PFSK-1 (cell line): ENCODE measurements at regions not wholly inside any gene's neighbourhood (a gene's known extent, or its start where the extent isn't known, plus 50 kb on each side); places are given as distances from the start of the nearest gene placed in this dataset.

Source experiments
- FOXP2 ChIP-seq: optimal IDR thresholded peaks from 2 replicates; pipeline ENCODE3; 2011; ENCODE audit warnings: borderline replicate concordance, control low read depth, inconsistent platforms; ENCODE audit not compliant: insufficient read depth; ENCODE audit errors: extremely low read length, extremely low read depth
- POLR2AphosphoS5 ChIP-seq: IDR thresholded peaks from 2 replicates; pipeline ENCODE4 v1.6.1; 2012; ENCODE audit warnings: low read depth, mild to moderate bottlenecking, control low read depth, low read length, moderate library complexity
- REST ChIP-seq, 2 experiments: IDR thresholded peaks; 2 replicates each; pipeline versions ENCODE4 v1.6.1 to v1.8.0; 2011 to 2012; ENCODE audit warnings: low read depth in 2 of 2, low read length in 2 of 2, control low read depth in 1 of 2, inconsistent platforms in 1 of 2, mild to moderate bottlenecking in 1 of 2, moderate library complexity in 1 of 2; ENCODE audit not compliant: insufficient read depth in 1 of 2
- SIN3A ChIP-seq: IDR thresholded peaks from 2 replicates; pipeline ENCODE4 v1.6.1; 2012; ENCODE audit warnings: mild to moderate bottlenecking, low read length, moderate library complexity, borderline replicate concordance; ENCODE audit not compliant: insufficient read depth
- TAF1 ChIP-seq: IDR thresholded peaks from 2 replicates; pipeline ENCODE4 v1.6.1; 2012; ENCODE audit warnings: low read length, control low read depth, borderline replicate concordance; ENCODE audit not compliant: insufficient read depth

GRCh38 chr3:77746892-77747291 lies 707.0 kb downstream of the ROBO2 start:
- no peak for TF ChIP-seq FOXP2

- no peak for TF ChIP-seq REST (IDR thresholded peaks at IDR 0.05; ENCODE audit: insufficient read depth in 1 of 2, low read depth in 2 of 2, low read length in 2 of 2)
- TF ChIP-seq FOXP2 = no peak
- TF ChIP-seq SIN3A = no peak
- TF ChIP-seq POLR2AphosphoS5 = no peak
- no peak for TF ChIP-seq TAF1
Measured at GRCh38 chr3:77772459-77772858, 732.6 kb downstream of the ROBO2 start.

GRCh38 chr3:77773084-77773483 lies 733.2 kb downstream of the ROBO2 start:
- TF ChIP-seq FOXP2 = no peak
- no peak for TF ChIP-seq REST (IDR thresholded peaks at IDR 0.05; ENCODE audit: insufficient read depth in 1 of 2, low read depth in 2 of 2, low read length in 2 of 2)
- no peak for TF ChIP-seq POLR2AphosphoS5
- no peak for TF ChIP-seq SIN3A
- no peak for TF ChIP-seq TAF1

- TF ChIP-seq FOXP2 (no peak), TAF1 (no peak), SIN3A (no peak), REST (IDR thresholded peaks at IDR 0.05; ENCODE audit: insufficient read depth in 1 of 2, low read depth in 2 of 2, low read length in 2 of 2) (no peak), POLR2AphosphoS5 (no peak)
Measured at GRCh38 chr3:77780278-77780996, 740.5 kb downstream of the ROBO2 start.

GRCh38 chr3:77786216-77786615 lies 746.3 kb downstream of the ROBO2 start:
- TF ChIP-seq SIN3A (no peak), REST (IDR thresholded peaks at IDR 0.05; ENCODE audit: insufficient read depth in 1 of 2, low read depth in 2 of 2, low read length in 2 of 2) (no peak), FOXP2 (no peak), POLR2AphosphoS5 (no peak), TAF1 (no peak)
